Activated naive CD8-positive, alpha-beta T cell treated with anti-CD3 and anti-CD28 coated beads, Interleukin-2, amount 10 ng/mL, durations not matched to agents 7 days and 5 days (primary cell): ENCODE measurements at regions not wholly inside any gene's neighbourhood (a gene's known extent, or its start where the extent isn't known, plus 50 kb on each side); places are given as distances from the start of the nearest gene placed in this dataset.

ENCODE experiments used
- ATAC-seq: fragments of 150-1000 bp; cut with Tn5 transposase; one replicate; pipeline ENCODE4 v1.10.0; 2021; ENCODE audit warnings: low read depth, moderate library complexity
- POLR2A ChIA-PET: fragments of 350-600 bp; sonication (Branson Sonifier 250); formaldehyde crosslinking; loops from one replicate; lab custom pipeline; 2021; ENCODE audit warnings: antibody characterized with exemption; lab: Charles Lee
- DNase-seq: peaks from one replicate; pipeline ENCODE4 v3.0.0; 2021
- H3K27ac Mint-ChIP-seq: one replicate; pipeline ENCODE4 v1.8.0; 2022; ENCODE audit warnings: mild to moderate bottlenecking, mixed read lengths
- H3K27me3 Mint-ChIP-seq: one replicate; pipeline ENCODE4 v1.8.0; 2022; ENCODE audit warnings: mild to moderate bottlenecking, moderate library complexity, mixed read lengths
- H3K36me3 Mint-ChIP-seq: one replicate; pipeline ENCODE4 v1.8.0; 2021; ENCODE audit warnings: mild to moderate bottlenecking, mixed read lengths
- H3K4me1 Mint-ChIP-seq: one replicate; pipeline ENCODE4 v1.8.0; 2021; ENCODE audit warnings: mixed read lengths
- H3K4me3 Mint-ChIP-seq: one replicate; pipeline ENCODE4 v1.8.0; 2022; ENCODE audit warnings: mild to moderate bottlenecking, moderate library complexity, mixed read lengths
- H3K9me3 Mint-ChIP-seq: one replicate; pipeline ENCODE4 v1.8.0; 2021; ENCODE audit warnings: mixed read lengths

- Mint-ChIP-seq H3K4me1 (no peaks in the 10 kb centered on the region), H3K27me3 (peaks cover 6% of the 10 kb centered on the region), H3K4me3 (no peak overlapping the region), H3K9me3 (peaks cover 7% of the 10 kb centered on the region), H3K27ac (no peak overlapping the region), H3K36me3 (no peaks in the 10 kb centered on the region)
- no peak for ATAC-seq
- POLR2A ChIA-PET: no interaction called here
- no peak for DNase-seq
Measured at GRCh38 chr18:5091741-5092140, 105.3 kb downstream of the AKAIN1 start.

GRCh38 chr18:5075297-5075696 lies 121.8 kb downstream of the AKAIN1 start:
- no peak for ATAC-seq
- no peaks in the 10 kb centered on the region for H3K9me3 Mint-ChIP-seq
- peaks cover 3% of the 10 kb centered on the region for H3K4me1 Mint-ChIP-seq
- no peak for DNase-seq
- no peak overlapping the region for H3K27ac Mint-ChIP-seq
- POLR2A ChIA-PET: no interaction called here
- no peak overlapping the region for H3K4me3 Mint-ChIP-seq
- H3K27me3 Mint-ChIP-seq: no peaks in the 10 kb centered on the region
- H3K36me3 Mint-ChIP-seq: no peaks in the 10 kb centered on the region

- POLR2A ChIA-PET: no interaction called here
- Mint-ChIP-seq H3K4me1 (peaks cover 3% of the 10 kb centered on the region), H3K4me3 (no peak overlapping the region), H3K36me3 (no peaks in the 10 kb centered on the region), H3K9me3 (no peaks in the 10 kb centered on the region), H3K27me3 (no peaks in the 10 kb centered on the region), H3K27ac (no peak overlapping the region)
- no peak for DNase-seq
- no peak for ATAC-seq
Measured at GRCh38 chr18:5073026-5073944, 123.8 kb downstream of the AKAIN1 start.

GRCh38 chr18:5068851-5069250 lies 128.2 kb downstream of the AKAIN1 start:
- no peaks in the 10 kb centered on the region for H3K36me3 Mint-ChIP-seq
- H3K4me1 Mint-ChIP-seq: peaks cover 3% of the 10 kb centered on the region
- DNase-seq: no peak
- H3K4me3 Mint-ChIP-seq: no peak overlapping the region
- POLR2A ChIA-PET: no interaction called here
- H3K9me3 Mint-ChIP-seq: no peaks in the 10 kb centered on the region
- no peaks in the 10 kb centered on the region for H3K27me3 Mint-ChIP-seq
- no peak for ATAC-seq
- no peak overlapping the region for H3K27ac Mint-ChIP-seq

GRCh38 chr18:5066380-5066977 lies 130.6 kb downstream of the AKAIN1 start:
- Mint-ChIP-seq H3K27me3 (no peaks in the 10 kb centered on the region), H3K9me3 (no peaks in the 10 kb centered on the region), H3K4me1 (no peaks in the 10 kb centered on the region), H3K36me3 (no peaks in the 10 kb centered on the region), H3K4me3 (no peak overlapping the region), H3K27ac (no peak overlapping the region)
- POLR2A ChIA-PET: no interaction called here
- DNase-seq (no peak), ATAC-seq (no peak)

- DNase-seq (no peak), ATAC-seq (no peak)
- Mint-ChIP-seq H3K27ac (no peak overlapping the region), H3K4me3 (no peak overlapping the region), H3K4me1 (no peaks in the 10 kb centered on the region), H3K9me3 (no peaks in the 10 kb centered on the region), H3K27me3 (no peaks in the 10 kb centered on the region), H3K36me3 (no peaks in the 10 kb centered on the region)
- POLR2A ChIA-PET: no interaction called here
Measured at GRCh38 chr18:5065615-5066014, 131.4 kb downstream of the AKAIN1 start.

- Mint-ChIP-seq H3K9me3 (no peaks in the 10 kb centered on the region), H3K4me3 (no peak overlapping the region), H3K36me3 (no peaks in the 10 kb centered on the region), H3K27ac (no peak overlapping the region), H3K4me1 (no peaks in the 10 kb centered on the region), H3K27me3 (no peaks in the 10 kb centered on the region)
- POLR2A ChIA-PET: no interaction called here
- no peak for ATAC-seq
- no peak for DNase-seq
Measured at GRCh38 chr18:5064841-5065370, 132.2 kb downstream of the AKAIN1 start.

- Mint-ChIP-seq H3K27me3 (no peaks in the 10 kb centered on the region), H3K4me1 (peaks cover 10% of the 10 kb centered on the region), H3K36me3 (no peaks in the 10 kb centered on the region), H3K9me3 (no peaks in the 10 kb centered on the region), H3K27ac (no peak overlapping the region), H3K4me3 (no peak overlapping the region)
- DNase-seq: no peak
- no peak for ATAC-seq
- POLR2A ChIA-PET: no interaction called here
Measured at GRCh38 chr18:5061785-5062184, 135.3 kb downstream of the AKAIN1 start.

- POLR2A ChIA-PET: no interaction called here
- peaks cover 10% of the 10 kb centered on the region for H3K4me1 Mint-ChIP-seq
Measured at GRCh38 chr18:5060543-5060942, 136.5 kb downstream of the AKAIN1 start.

GRCh38 chr18:5059696-5060032 lies 137.4 kb downstream of the AKAIN1 start:
- Mint-ChIP-seq H3K36me3 (no peaks in the 10 kb centered on the region), H3K9me3 (no peaks in the 10 kb centered on the region), H3K27me3 (peaks cover 4% of the 10 kb centered on the region), H3K27ac (no peak overlapping the region), H3K4me1 (peaks cover 10% of the 10 kb centered on the region), H3K4me3 (no peak overlapping the region)
- ATAC-seq (no peak), DNase-seq (no peak)
- POLR2A ChIA-PET: interaction anchor here (0.6 kb wide), 1 partner anchor 235 kb away, joined by 3 read pairs; no protein-coding TSS in a partner anchor

More at GRCh38 chr18:5060543-5060942, 136.5 kb downstream of the AKAIN1 start:
- Mint-ChIP-seq H3K4me3 (no peak overlapping the region), H3K27me3 (peaks cover 4% of the 10 kb centered on the region), H3K36me3 (no peaks in the 10 kb centered on the region), H3K9me3 (no peaks in the 10 kb centered on the region), H3K27ac (no peak overlapping the region)
- DNase-seq (no peak), ATAC-seq (no peak)

GRCh38 chr18:5058768-5059695 lies 138.0 kb downstream of the AKAIN1 start:
- POLR2A ChIA-PET: interaction anchor here (0.6 to 1.0 kb wide), 3 partner anchors 179 to 236 kb away, joined by 3 to 4 read pairs (median 3); partner anchors contain the start of gene ZBTB14
- DNase-seq (peak; percentile 41), ATAC-seq (peak; percentile 98)
- no peaks in the 10 kb centered on the region for H3K9me3 Mint-ChIP-seq
- H3K4me3 Mint-ChIP-seq: peak overlapping the region; percentile 68
- H3K27me3 Mint-ChIP-seq: peaks cover 4% of the 10 kb centered on the region
- no peaks in the 10 kb centered on the region for H3K36me3 Mint-ChIP-seq
- H3K4me1 Mint-ChIP-seq: peaks cover 10% of the 10 kb centered on the region
- peak overlapping the region; percentile 83 for H3K27ac Mint-ChIP-seq

- POLR2A ChIA-PET: interaction anchor here (0.6 kb wide), 1 partner anchor 237 kb away, joined by 3 read pairs; the partner anchor contains the start of gene ZBTB14
- DNase-seq: peak; percentile 46
- no peaks in the 10 kb centered on the region for H3K9me3 Mint-ChIP-seq
- H3K4me1 Mint-ChIP-seq: peaks cover 10% of the 10 kb centered on the region
- peak; percentile 49 for ATAC-seq
- no peaks in the 10 kb centered on the region for H3K36me3 Mint-ChIP-seq
- H3K4me3 Mint-ChIP-seq: no peak overlapping the region
- H3K27ac Mint-ChIP-seq: no peak overlapping the region
- peaks cover 4% of the 10 kb centered on the region for H3K27me3 Mint-ChIP-seq
Measured at GRCh38 chr18:5057386-5058348, 139.4 kb downstream of the AKAIN1 start.
